Vagina (tissue), 2 donors: ENCODE measurements at regions not wholly inside any gene's neighbourhood (a gene's known extent, or its start where the extent isn't known, plus 50 kb on each side); places are given as distances from the start of the nearest gene placed in this dataset.
A peak's percentile ranks its signal among the peaks of the same experiment; 100 is the strongest.

ENCODE experiments used
- DNase-seq, 2 donors: peaks; one replicate each; pipeline ENCODE4 v3.0.0-alpha.2; 2017; ENCODE audit errors: extremely low spot score in 2 of 2
- H3K27ac ChIP-seq: fragments of 200-600 bp; sonication (generic); one replicate; pipeline ENCODE4 v1.5.1; 2019
- H3K27me3 ChIP-seq: fragments of 200-600 bp; sonication (generic); one replicate; pipeline ENCODE4 v1.5.1; 2019
- H3K36me3 ChIP-seq, 2 donors: fragments of 200-600 bp; sonication (generic); one replicate each; pipeline ENCODE4 v1.5.1; 2017 to 2019
- H3K4me1 ChIP-seq: fragments of 200-600 bp; sonication (generic); one replicate; pipeline ENCODE4 v1.5.1; 2019
- H3K4me3 ChIP-seq, 2 donors: fragments of 200-600 bp; sonication (generic); 1 replicate in 1 of 2; 2 replicates in 1 of 2; pipeline ENCODE4 v1.5.1; 2016 to 2019
- H3K9me3 ChIP-seq: fragments of 200-600 bp; sonication (generic); one replicate; pipeline ENCODE4 v1.5.1; 2019
- POLR2A ChIP-seq, 2 donors: fragments of 450-650 bp; IDR thresholded peaks; one replicate each; pipeline ENCODE4 v1.6.1; 2017; ENCODE audit warnings: antibody characterized with exemption in 2 of 2, mild to moderate bottlenecking in 2 of 2, moderate library complexity in 2 of 2
- POLR2AphosphoS5 ChIP-seq, 2 donors: sonication (generic); formaldehyde crosslinking; IDR thresholded peaks; one replicate each; pipeline ENCODE4 v1.9.0; 2017; ENCODE audit warnings: antibody characterized with exemption in 2 of 2, mild to moderate bottlenecking in 2 of 2, low read depth in 1 of 2; ENCODE audit not compliant: insufficient read depth in 1 of 2
- intact Hi-C: fragments of 100-400 bp; cut with DNase I; formaldehyde crosslinking; loops from one replicate; pipeline ENCODE4 v1.15.1; 2023
- TF ChIP-seq, protein P1 (sequence below), 3 experiments: fragments of 450-650 bp in 2 of 3; fragments of 200-600 bp in 1 of 3; sonication (generic) in 1 of 3; IDR thresholded peaks; one replicate each; pipeline ENCODE4 v1.5.1; 2017 to 2019; ENCODE audit warnings: antibody characterized with exemption in 3 of 3, mild to moderate bottlenecking in 2 of 3, moderate library complexity in 2 of 3

DNA sequence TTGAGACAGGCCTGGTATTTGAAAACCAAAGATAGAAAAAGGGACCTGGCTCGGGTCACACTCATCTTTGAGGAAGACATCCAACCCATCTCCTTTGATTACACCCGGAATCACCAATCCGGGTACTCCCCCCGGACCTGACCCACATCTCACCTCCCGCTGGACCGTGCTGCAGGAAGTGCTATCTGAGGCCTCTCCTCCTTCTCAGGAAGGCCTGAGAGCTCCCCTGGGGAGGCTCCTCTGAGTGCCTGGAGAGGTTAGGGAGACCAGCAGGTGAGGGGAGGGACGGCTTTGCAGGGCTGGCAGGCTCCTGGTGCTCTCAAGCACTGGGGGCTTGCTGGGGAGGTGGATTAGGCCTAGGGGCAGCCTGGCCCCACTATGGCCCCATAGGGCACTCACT lies 170.9 kb downstream of the ACKR3 start:
- Histone ChIP-seq H3K4me3 (no peak overlapping the region), H3K27ac (no peak overlapping the region), H3K27me3 (no peaks in the 10 kb centered on the region), H3K4me1 (peaks cover 27% of the 10 kb centered on the region), H3K36me3 (no peaks in the 10 kb centered on the region), H3K9me3 (no peaks in the 10 kb centered on the region)
- DNase-seq: no peak
- TF ChIP-seq POLR2A (IDR thresholded peaks at IDR 0.05) (no peak), POLR2AphosphoS5 (IDR thresholded peaks at IDR 0.05; ENCODE audit: insufficient read depth in 1 of 2, low read depth in 1 of 2) (no peak)
- TF ChIP-seq, protein P1, sequence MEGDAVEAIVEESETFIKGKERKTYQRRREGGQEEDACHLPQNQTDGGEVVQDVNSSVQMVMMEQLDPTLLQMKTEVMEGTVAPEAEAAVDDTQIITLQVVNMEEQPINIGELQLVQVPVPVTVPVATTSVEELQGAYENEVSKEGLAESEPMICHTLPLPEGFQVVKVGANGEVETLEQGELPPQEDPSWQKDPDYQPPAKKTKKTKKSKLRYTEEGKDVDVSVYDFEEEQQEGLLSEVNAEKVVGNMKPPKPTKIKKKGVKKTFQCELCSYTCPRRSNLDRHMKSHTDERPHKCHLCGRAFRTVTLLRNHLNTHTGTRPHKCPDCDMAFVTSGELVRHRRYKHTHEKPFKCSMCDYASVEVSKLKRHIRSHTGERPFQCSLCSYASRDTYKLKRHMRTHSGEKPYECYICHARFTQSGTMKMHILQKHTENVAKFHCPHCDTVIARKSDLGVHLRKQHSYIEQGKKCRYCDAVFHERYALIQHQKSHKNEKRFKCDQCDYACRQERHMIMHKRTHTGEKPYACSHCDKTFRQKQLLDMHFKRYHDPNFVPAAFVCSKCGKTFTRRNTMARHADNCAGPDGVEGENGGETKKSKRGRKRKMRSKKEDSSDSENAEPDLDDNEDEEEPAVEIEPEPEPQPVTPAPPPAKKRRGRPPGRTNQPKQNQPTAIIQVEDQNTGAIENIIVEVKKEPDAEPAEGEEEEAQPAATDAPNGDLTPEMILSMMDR (IDR thresholded peaks at IDR 0.05): no peak
- intact Hi-C loops: no loop called here

GRCh38 chr2:236743039-236743920 lies 173.7 kb downstream of the ACKR3 start:
- no peak overlapping the region for H3K4me3 ChIP-seq
- TF ChIP-seq POLR2AphosphoS5 (IDR thresholded peaks at IDR 0.05; ENCODE audit: insufficient read depth in 1 of 2, low read depth in 1 of 2): no peak
- peak in 1 of 2 donors; percentile 83 for DNase-seq
- peak overlapping the region; percentile 52 for H3K27ac ChIP-seq
- H3K9me3 ChIP-seq: no peaks in the 10 kb centered on the region
- H3K36me3 ChIP-seq: no peaks in the 10 kb centered on the region
- no peaks in the 10 kb centered on the region for H3K27me3 ChIP-seq
- intact Hi-C loops: no loop called here
- H3K4me1 ChIP-seq: peaks cover 40% of the 10 kb centered on the region

- peak in 1 of 2 donors; percentile 60 for DNase-seq
Measured at GRCh38 chr2:236743921-236744280, 174.3 kb downstream of the ACKR3 start.

DNA sequence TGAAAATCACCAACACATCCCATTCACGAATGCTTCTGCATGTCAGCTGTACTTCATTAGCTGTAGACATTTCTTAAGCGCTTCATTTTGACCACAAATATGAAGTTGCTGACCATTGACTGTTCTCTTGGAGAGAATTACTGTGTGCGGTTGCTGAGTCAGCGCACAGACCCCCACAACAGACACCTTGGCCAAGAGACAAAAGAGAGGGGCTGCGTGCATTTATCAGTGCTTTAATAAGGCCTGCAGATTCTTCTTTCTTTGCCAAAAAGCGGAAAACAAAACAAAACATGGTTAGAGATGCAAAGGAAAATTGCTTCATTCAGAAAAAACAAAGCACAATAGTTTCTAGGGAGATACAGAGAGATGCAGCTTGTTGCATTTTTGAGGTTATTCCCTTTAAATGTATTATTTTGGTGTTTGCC lies 174.7 kb downstream of the ACKR3 start:
- intact Hi-C loops: no loop called here
- Histone ChIP-seq H3K27me3 (no peaks in the 10 kb centered on the region), H3K4me3 (no peak overlapping the region), H3K36me3 (no peaks in the 10 kb centered on the region), H3K27ac (peak overlapping the region; percentile 33), H3K4me1 (peaks cover 47% of the 10 kb centered on the region), H3K9me3 (no peaks in the 10 kb centered on the region)
- no peak for TF ChIP-seq POLR2A (IDR thresholded peaks at IDR 0.05)
- TF ChIP-seq, protein P1 (IDR thresholded peaks at IDR 0.05): no peak
- peak in 1 of 2 donors; percentile 62 for DNase-seq

More at GRCh38 chr2:236743921-236744280, 174.3 kb downstream of the ACKR3 start:
- no peaks in the 10 kb centered on the region for H3K9me3 ChIP-seq
- no peaks in the 10 kb centered on the region for H3K36me3 ChIP-seq
- TF ChIP-seq, protein P1 (IDR thresholded peaks at IDR 0.05): no peak
- TF ChIP-seq POLR2AphosphoS5 (IDR thresholded peaks at IDR 0.05; ENCODE audit: insufficient read depth in 1 of 2, low read depth in 1 of 2) (no peak), POLR2A (IDR thresholded peaks at IDR 0.05) (no peak)
- H3K27me3 ChIP-seq: no peaks in the 10 kb centered on the region
- peak overlapping the region; percentile 33 for H3K27ac ChIP-seq
- H3K4me3 ChIP-seq: no peak overlapping the region
- peaks cover 43% of the 10 kb centered on the region for H3K4me1 ChIP-seq
- intact Hi-C loops: no loop called here

DNA sequence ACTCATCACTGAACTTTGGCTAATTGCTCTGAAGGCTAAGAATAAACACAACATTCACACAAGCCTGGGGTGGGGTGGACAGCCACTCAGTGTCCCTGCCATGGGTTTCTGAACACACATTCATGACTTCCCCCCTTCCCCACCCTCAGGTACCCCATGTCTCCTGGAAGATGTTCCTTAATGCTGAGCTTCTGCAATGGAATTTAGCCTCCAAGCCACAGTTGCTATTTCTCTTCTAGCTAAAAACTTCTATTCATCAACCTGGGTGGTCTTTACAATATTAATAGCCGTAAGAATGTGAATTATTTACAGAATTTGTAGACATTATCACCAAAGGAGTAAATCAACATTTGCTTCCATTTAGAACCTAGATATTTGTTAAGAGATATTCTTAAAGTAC lies 175.1 kb downstream of the ACKR3 start:
- peak in 1 of 2 donors; percentile 64 for DNase-seq
- Histone ChIP-seq H3K27me3 (no peaks in the 10 kb centered on the region), H3K27ac (peak overlapping the region; percentile 10), H3K36me3 (no peaks in the 10 kb centered on the region), H3K9me3 (no peaks in the 10 kb centered on the region), H3K4me3 (no peak overlapping the region), H3K4me1 (peaks cover 48% of the 10 kb centered on the region)
- TF ChIP-seq POLR2AphosphoS5 (IDR thresholded peaks at IDR 0.05; ENCODE audit: insufficient read depth in 1 of 2, low read depth in 1 of 2) (no peak), POLR2A (IDR thresholded peaks at IDR 0.05) (no peak)
- TF ChIP-seq, protein P1 (IDR thresholded peaks at IDR 0.05): no peak
- intact Hi-C loops: no loop called here
